ENCODE measurements at regions not wholly inside any gene's neighbourhood (a gene's known extent, or its start where the extent isn't known, plus 50 kb on each side); places are given as distances from the start of the nearest gene placed in this dataset.

DNA sequence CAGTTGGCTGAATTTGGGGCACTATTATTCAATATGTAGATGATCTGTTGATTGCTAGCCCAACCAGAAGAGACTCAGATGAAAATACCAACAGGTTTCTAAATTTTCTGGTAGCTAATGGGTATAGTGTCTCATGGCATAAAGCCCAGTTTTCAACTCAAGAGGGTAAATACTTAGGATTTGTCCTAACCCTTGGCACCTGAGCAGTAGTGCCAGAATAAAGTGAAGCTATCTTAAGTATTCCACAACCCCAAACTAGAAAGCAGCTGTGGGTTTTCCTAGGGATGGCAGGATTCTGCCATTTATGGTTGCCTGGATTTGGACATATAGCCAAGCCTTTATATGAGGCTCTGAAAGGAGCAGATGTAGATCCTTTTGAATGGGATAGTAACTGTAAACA is 119.0 kb downstream of the AGTR2 start:
- Histone ChIP-seq H3K4me3 (ENCODE audit: low read length in 3 of 3) (no peak overlapping the region), H3K36me3 (ENCODE audit: control insufficient read depth in 2 of 3, insufficient read depth in 3 of 3, low read length in 3 of 3) (no peaks in the 10 kb centered on the region), H3K9ac (ENCODE audit: low read length in 3 of 3) (no peak overlapping the region), H3K27ac (ENCODE audit: low read depth in 2 of 2, low read length in 2 of 2) (no peak overlapping the region), H3K27me3 (ENCODE audit: control insufficient read depth, insufficient read depth, low read length) (no peaks in the 10 kb centered on the region), H3K4me1 (ENCODE audit: control insufficient read depth in 2 of 3, insufficient read depth in 2 of 3, low read depth in 1 of 3, low read length in 3 of 3) (no peaks in the 10 kb centered on the region), H3K9me3 (ENCODE audit: control insufficient read depth in 2 of 3, insufficient read depth in 1 of 3, low read length in 3 of 3) (no peaks in the 10 kb centered on the region)
- FAIRE-seq (no peak), DNase-seq (no peak)
- TF ChIP-seq, protein P1, sequence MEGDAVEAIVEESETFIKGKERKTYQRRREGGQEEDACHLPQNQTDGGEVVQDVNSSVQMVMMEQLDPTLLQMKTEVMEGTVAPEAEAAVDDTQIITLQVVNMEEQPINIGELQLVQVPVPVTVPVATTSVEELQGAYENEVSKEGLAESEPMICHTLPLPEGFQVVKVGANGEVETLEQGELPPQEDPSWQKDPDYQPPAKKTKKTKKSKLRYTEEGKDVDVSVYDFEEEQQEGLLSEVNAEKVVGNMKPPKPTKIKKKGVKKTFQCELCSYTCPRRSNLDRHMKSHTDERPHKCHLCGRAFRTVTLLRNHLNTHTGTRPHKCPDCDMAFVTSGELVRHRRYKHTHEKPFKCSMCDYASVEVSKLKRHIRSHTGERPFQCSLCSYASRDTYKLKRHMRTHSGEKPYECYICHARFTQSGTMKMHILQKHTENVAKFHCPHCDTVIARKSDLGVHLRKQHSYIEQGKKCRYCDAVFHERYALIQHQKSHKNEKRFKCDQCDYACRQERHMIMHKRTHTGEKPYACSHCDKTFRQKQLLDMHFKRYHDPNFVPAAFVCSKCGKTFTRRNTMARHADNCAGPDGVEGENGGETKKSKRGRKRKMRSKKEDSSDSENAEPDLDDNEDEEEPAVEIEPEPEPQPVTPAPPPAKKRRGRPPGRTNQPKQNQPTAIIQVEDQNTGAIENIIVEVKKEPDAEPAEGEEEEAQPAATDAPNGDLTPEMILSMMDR (IDR thresholded peaks at IDR 0.05; ENCODE audit: borderline replicate concordance, extremely low read depth, insufficient read depth), result no peak
- intact Hi-C loops (cut with DNase I), result no loop called here

DNA sequence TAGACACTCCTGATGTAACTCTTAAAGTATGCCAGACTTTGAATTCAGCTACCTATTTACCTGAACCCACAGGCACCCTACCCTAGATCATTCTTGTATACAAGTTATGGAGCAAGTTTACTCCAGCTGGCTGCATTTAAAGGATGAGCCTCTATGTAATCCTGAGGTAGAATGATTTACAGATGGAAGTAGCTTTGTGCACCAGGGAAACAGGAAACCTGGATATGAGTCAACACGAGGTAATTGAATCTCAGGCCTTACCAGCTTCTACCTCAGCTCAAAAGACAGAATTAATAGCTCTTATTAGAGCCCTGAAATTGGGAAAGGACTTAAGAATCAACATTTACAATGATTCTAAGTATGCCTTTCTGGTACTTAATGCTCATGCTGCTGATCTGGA is 119.8 kb downstream of the AGTR2 start:
- TF ChIP-seq, protein P1 (IDR thresholded peaks at IDR 0.05; ENCODE audit: borderline replicate concordance, extremely low read depth, insufficient read depth), result no peak
- Histone ChIP-seq H3K9me3 (ENCODE audit: control insufficient read depth in 2 of 3, insufficient read depth in 1 of 3, low read length in 3 of 3) (no peaks in the 10 kb centered on the region), H3K9ac (ENCODE audit: low read length in 3 of 3) (no peak overlapping the region), H3K36me3 (ENCODE audit: control insufficient read depth in 2 of 3, insufficient read depth in 3 of 3, low read length in 3 of 3) (no peaks in the 10 kb centered on the region), H3K27me3 (ENCODE audit: control insufficient read depth, insufficient read depth, low read length) (no peaks in the 10 kb centered on the region), H3K4me3 (ENCODE audit: low read length in 3 of 3) (no peak overlapping the region), H3K27ac (ENCODE audit: low read depth in 2 of 2, low read length in 2 of 2) (no peak overlapping the region), H3K4me1 (ENCODE audit: control insufficient read depth in 2 of 3, insufficient read depth in 2 of 3, low read depth in 1 of 3, low read length in 3 of 3) (no peaks in the 10 kb centered on the region)
- FAIRE-seq, result no peak
- DNase-seq, result no peak
- intact Hi-C loops (cut with DNase I), result no loop called here

DNA sequence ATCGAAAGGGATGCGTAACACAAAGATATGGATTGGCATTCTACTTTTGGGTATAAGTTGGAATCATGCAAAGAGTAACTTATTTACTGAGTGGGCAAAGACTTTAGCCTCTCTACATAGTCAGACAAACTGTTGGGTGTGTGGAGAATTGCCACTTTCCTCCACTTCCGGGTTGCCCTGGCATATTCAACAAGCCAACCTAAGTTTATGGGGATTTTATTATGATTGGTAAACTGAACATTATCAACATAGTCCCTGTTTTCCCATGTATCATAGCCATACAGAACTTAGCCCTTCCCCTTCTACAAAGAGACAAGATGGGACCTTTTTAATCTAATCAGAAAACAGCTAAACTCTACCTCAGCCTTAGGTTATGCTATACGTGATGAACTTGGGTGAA is 121.6 kb downstream of the AGTR2 start:
- no peak for FAIRE-seq

DNA sequence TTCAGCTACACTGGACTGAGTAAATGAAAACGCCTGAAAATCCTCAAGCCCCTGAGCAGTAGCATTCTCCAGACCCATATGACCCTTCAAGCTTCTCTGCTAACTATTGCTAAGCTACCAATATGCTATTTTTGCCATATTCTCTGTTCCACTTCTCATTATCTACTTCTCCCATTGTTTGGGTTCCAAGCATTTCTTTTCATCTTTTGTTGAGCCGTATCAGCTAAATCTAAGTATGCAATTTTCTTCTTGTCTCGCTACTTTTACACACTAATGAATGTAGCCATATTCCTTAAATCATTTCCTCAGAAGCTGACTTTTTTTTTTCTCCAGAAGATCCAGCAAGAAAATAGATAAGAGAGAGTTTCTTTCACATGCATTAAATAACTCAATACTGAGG is 128.4 kb downstream of the AGTR2 start:
- no peaks in the 10 kb centered on the region for H3K27me3 ChIP-seq (ENCODE audit: control insufficient read depth, insufficient read depth, low read length)
- no peaks in the 10 kb centered on the region for H3K36me3 ChIP-seq (ENCODE audit: control insufficient read depth in 2 of 3, insufficient read depth in 3 of 3, low read length in 3 of 3)
- DNase-seq (no peak), FAIRE-seq (no peak)
- H3K9ac ChIP-seq (ENCODE audit: low read length in 3 of 3), result no peak overlapping the region
- no peaks in the 10 kb centered on the region for H3K4me1 ChIP-seq (ENCODE audit: control insufficient read depth in 2 of 3, insufficient read depth in 2 of 3, low read depth in 1 of 3, low read length in 3 of 3)
- no peaks in the 10 kb centered on the region for H3K9me3 ChIP-seq (ENCODE audit: control insufficient read depth in 2 of 3, insufficient read depth in 1 of 3, low read length in 3 of 3)
- H3K27ac ChIP-seq (ENCODE audit: low read depth in 2 of 2, low read length in 2 of 2), result no peak overlapping the region
- H3K4me3 ChIP-seq (ENCODE audit: low read length in 3 of 3), result no peak overlapping the region
- intact Hi-C loops (cut with DNase I), result no loop called here
- TF ChIP-seq, protein P1 (IDR thresholded peaks at IDR 0.05; ENCODE audit: borderline replicate concordance, extremely low read depth, insufficient read depth), result no peak

More for the DNA sequence above, 121.6 kb downstream of the AGTR2 start:
- Histone ChIP-seq H3K9ac (ENCODE audit: low read length in 3 of 3) (no peak overlapping the region), H3K27me3 (ENCODE audit: control insufficient read depth, insufficient read depth, low read length) (no peaks in the 10 kb centered on the region), H3K36me3 (ENCODE audit: control insufficient read depth in 2 of 3, insufficient read depth in 3 of 3, low read length in 3 of 3) (no peaks in the 10 kb centered on the region), H3K4me1 (ENCODE audit: control insufficient read depth in 2 of 3, insufficient read depth in 2 of 3, low read depth in 1 of 3, low read length in 3 of 3) (no peaks in the 10 kb centered on the region), H3K27ac (ENCODE audit: low read depth in 2 of 2, low read length in 2 of 2) (no peak overlapping the region), H3K4me3 (ENCODE audit: low read length in 3 of 3) (no peak overlapping the region), H3K9me3 (ENCODE audit: control insufficient read depth in 2 of 3, insufficient read depth in 1 of 3, low read length in 3 of 3) (no peaks in the 10 kb centered on the region)
- no peak for DNase-seq
- TF ChIP-seq, protein P1 (IDR thresholded peaks at IDR 0.05; ENCODE audit: borderline replicate concordance, extremely low read depth, insufficient read depth), result no peak
- intact Hi-C loops (cut with DNase I), result no loop called here
